ENCODE measurements at regions not wholly inside any gene's neighbourhood (a gene's known extent, or its start where the extent isn't known, plus 50 kb on each side); places are given as distances from the start of the nearest gene placed in this dataset.

GRCh38 chr18:41353777-41354528 lies 601.1 kb upstream of the PIK3C3 start:
- DNase-seq (ENCODE audit: low spot score): no peak

- no peak for DNase-seq (ENCODE audit: low spot score)
Measured at GRCh38 chr18:41351430-41351829, 603.6 kb upstream of the PIK3C3 start.

- DNase-seq (ENCODE audit: low spot score): no peak
Measured at GRCh38 chr18:41347057-41347456, 608.0 kb upstream of the PIK3C3 start.

GRCh38 chr18:41343808-41344207 lies 611.2 kb upstream of the PIK3C3 start:
- DNase-seq (ENCODE audit: low spot score): no peak

- no peak for DNase-seq (ENCODE audit: low spot score)
Measured at GRCh38 chr18:41338341-41338740, 616.7 kb upstream of the PIK3C3 start.

GRCh38 chr18:41331661-41332060 lies 623.4 kb upstream of the PIK3C3 start:
- no peak for DNase-seq (ENCODE audit: low spot score)

- DNase-seq (ENCODE audit: low spot score): no peak
Measured at GRCh38 chr18:41326311-41326710, 628.7 kb upstream of the PIK3C3 start.

- DNase-seq (ENCODE audit: low spot score): no peak
Measured at GRCh38 chr18:41324934-41325333, 630.1 kb upstream of the PIK3C3 start.

- no peak for DNase-seq (ENCODE audit: low spot score)
Measured at GRCh38 chr18:41324020-41324791, 630.8 kb upstream of the PIK3C3 start.

- no peak for DNase-seq (ENCODE audit: low spot score)
Measured at GRCh38 chr18:41323044-41323443, 632.0 kb upstream of the PIK3C3 start.

GRCh38 chr18:41320100-41320499 lies 634.9 kb upstream of the PIK3C3 start:
- DNase-seq (ENCODE audit: low spot score): no peak

GRCh38 chr18:41315134-41315533 lies 639.9 kb upstream of the PIK3C3 start:
- no peak for DNase-seq (ENCODE audit: low spot score)

- DNase-seq (ENCODE audit: low spot score): no peak
Measured at GRCh38 chr18:41311571-41312547, 643.2 kb upstream of the PIK3C3 start.

GRCh38 chr18:41297740-41298139 lies 657.3 kb upstream of the PIK3C3 start:
- no peak for DNase-seq (ENCODE audit: low spot score)

GRCh38 chr18:41269294-41269693 lies 685.7 kb upstream of the PIK3C3 start:
- DNase-seq (ENCODE audit: low spot score): no peak

GRCh38 chr18:41268271-41268670 lies 686.8 kb upstream of the PIK3C3 start:
- DNase-seq (ENCODE audit: low spot score): no peak

- DNase-seq (ENCODE audit: low spot score): no peak
Measured at GRCh38 chr18:41266616-41267015, 688.4 kb upstream of the PIK3C3 start.

GRCh38 chr18:41266204-41266603 lies 688.8 kb upstream of the PIK3C3 start:
- no peak for DNase-seq (ENCODE audit: low spot score)

GRCh38 chr18:41265047-41265446 lies 690.0 kb upstream of the PIK3C3 start:
- DNase-seq (ENCODE audit: low spot score): no peak

- DNase-seq (ENCODE audit: low spot score): no peak
Measured at GRCh38 chr18:41263956-41264355, 691.1 kb upstream of the PIK3C3 start.

- DNase-seq (ENCODE audit: low spot score): no peak
Measured at GRCh38 chr18:41262688-41263087, 692.3 kb upstream of the PIK3C3 start.

- DNase-seq (ENCODE audit: low spot score): no peak
Measured at GRCh38 chr18:41244591-41245037, 710.4 kb upstream of the PIK3C3 start.
